OCI-LY3 (cell line): ENCODE measurements at regions not wholly inside any gene's neighbourhood (a gene's known extent, or its start where the extent isn't known, plus 50 kb on each side); places are given as distances from the start of the nearest gene placed in this dataset.

Experiments used
- EZH2phosphoT487 ChIP-seq: fragments of 200-600 bp; shearing (Covaris generic); IDR thresholded peaks from 2 replicates; pipeline ENCODE4 v1.6.1; 2018; ENCODE audit warnings: antibody characterized with exemption, mixed run types, low read depth
- TF ChIP-seq, protein P1 (sequence below): fragments of 200-600, 300-600 bp; sonication (generic); IDR thresholded peaks from 2 replicates; pipeline ENCODE4 v1.5.1; 2014; ENCODE audit warnings: antibody characterized with exemption, low read length, low read depth

DNA sequence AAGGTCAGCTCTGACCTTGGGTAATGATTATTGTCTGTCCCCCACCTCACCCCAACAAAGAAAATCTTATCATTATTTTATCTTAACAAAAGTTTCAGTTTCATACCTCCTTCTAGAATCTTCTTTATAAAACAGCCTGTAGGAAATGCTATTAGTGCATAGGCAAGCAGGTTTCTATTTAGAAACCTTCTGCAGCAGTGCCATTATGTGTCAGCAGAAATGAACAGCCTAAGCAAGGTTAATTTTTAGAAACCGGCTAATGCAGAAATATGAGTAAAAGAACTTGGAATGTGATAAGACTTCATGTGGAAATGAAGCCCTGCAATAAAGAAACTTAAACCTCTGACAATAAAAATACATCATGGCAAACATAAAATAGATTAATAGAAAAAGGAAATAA, 814.4 kb downstream of the FSCB start:
- TF ChIP-seq, protein P1, sequence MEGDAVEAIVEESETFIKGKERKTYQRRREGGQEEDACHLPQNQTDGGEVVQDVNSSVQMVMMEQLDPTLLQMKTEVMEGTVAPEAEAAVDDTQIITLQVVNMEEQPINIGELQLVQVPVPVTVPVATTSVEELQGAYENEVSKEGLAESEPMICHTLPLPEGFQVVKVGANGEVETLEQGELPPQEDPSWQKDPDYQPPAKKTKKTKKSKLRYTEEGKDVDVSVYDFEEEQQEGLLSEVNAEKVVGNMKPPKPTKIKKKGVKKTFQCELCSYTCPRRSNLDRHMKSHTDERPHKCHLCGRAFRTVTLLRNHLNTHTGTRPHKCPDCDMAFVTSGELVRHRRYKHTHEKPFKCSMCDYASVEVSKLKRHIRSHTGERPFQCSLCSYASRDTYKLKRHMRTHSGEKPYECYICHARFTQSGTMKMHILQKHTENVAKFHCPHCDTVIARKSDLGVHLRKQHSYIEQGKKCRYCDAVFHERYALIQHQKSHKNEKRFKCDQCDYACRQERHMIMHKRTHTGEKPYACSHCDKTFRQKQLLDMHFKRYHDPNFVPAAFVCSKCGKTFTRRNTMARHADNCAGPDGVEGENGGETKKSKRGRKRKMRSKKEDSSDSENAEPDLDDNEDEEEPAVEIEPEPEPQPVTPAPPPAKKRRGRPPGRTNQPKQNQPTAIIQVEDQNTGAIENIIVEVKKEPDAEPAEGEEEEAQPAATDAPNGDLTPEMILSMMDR, result no peak
- TF ChIP-seq EZH2phosphoT487, result no peak
